HepG2 (cell line): ENCODE measurements at regions not wholly inside any gene's neighbourhood (a gene's known extent, or its start where the extent isn't known, plus 50 kb on each side); places are given as distances from the start of the nearest gene placed in this dataset.

Experiments
- ATAC-seq: fragments of 200-7000 bp; cut with Tn5 transposase; 3 replicates; pipeline ENCODE4 v1.9.1; 2020; ENCODE audit warnings: mild to moderate bottlenecking, moderate library complexity
- BruUV-seq: library from RNA; stranded (reverse); fragments of 400-500 nt; replicated peaks from 2 replicates; lab custom pipeline; 2021; lab: Mats Ljungman, UMichigan
- CTCF ChIA-PET: fragments of 300-600 bp; formaldehyde crosslinking; extraction: SDS; loops from one replicate; lab custom pipeline; 2021; ENCODE audit warnings: low total read pairs, inconsistent platforms, low intra/inter-chr PET ratio; lab: Yijun Ruan, JAX
- POLR2A ChIA-PET: fragments of 350-600 bp; sonication (Branson Sonifier 250); formaldehyde crosslinking; loops from one replicate; lab custom pipeline; 2020; ENCODE audit warnings: antibody characterized with exemption, inconsistent platforms; lab: Yijun Ruan, JAX
- DNase-seq: peaks from one replicate; pipeline ENCODE4 v3.0.0-alpha.2; 2015; ENCODE audit warnings: low spot score
- FAIRE-seq: peaks from 3 replicates; lab custom pipeline; 2011; peaks lifted over from hg19 to GRCh38; lab: Jason Lieb, UNC
- H2AFZ ChIP-seq: one replicate; pipeline ENCODE4 v1.6.1; 2011; ENCODE audit warnings: low read length, inconsistent platforms
- H3K27ac ChIP-seq: fragments of 300-600 bp; 3 replicates; pipeline ENCODE4 v1.8.0; 2011; ENCODE audit warnings: mixed run types, mild to moderate bottlenecking, mixed read lengths, low read length, inconsistent platforms; ENCODE audit not compliant: insufficient read depth; ENCODE audit errors: extremely low read length
- H3K27me3 ChIP-seq, 2 experiments: fragments of 200-600 bp in 1 of 2; 2 replicates in 1 of 2; 3 replicates in 1 of 2; pipeline versions ENCODE4 v1.6.0 to v1.8.0; 2011; ENCODE audit warnings: low read length in 2 of 2, mild to moderate bottlenecking in 2 of 2, moderate library complexity in 2 of 2, inconsistent platforms in 1 of 2; ENCODE audit not compliant: insufficient read depth in 2 of 2, control insufficient read depth in 1 of 2
- H3K36me3 ChIP-seq, 2 experiments: fragments of 200-600 bp in 1 of 2; replicated peaks in 1 of 2; 2 replicates in 1 of 2; 3 replicates in 1 of 2; pipeline versions ENCODE4 v1.5.1 to v1.8.0; 2011; ENCODE audit warnings: low read length in 2 of 2, inconsistent platforms in 1 of 2; ENCODE audit not compliant: insufficient read depth in 2 of 2, control insufficient read depth in 1 of 2
- H3K4me1 ChIP-seq: 2 replicates; pipeline ENCODE4 v1.5.1; 2012; ENCODE audit warnings: low read length, inconsistent platforms; ENCODE audit not compliant: insufficient read depth
- H3K4me2 ChIP-seq: 2 replicates; pipeline ENCODE4 v1.6.0; 2011; ENCODE audit warnings: low read depth, low read length, inconsistent platforms
- H3K4me3 ChIP-seq, 3 experiments: fragments of 200-600 bp in 1 of 3; sonication (generic), shearing (Covaris generic) in 1 of 3; replicated peaks in 1 of 3; 2 replicates each; pipeline ENCODE4 v1.5.1; 2011 to 2016; ENCODE audit warnings: low read length in 3 of 3, inconsistent platforms in 2 of 3, low read depth in 2 of 3, mild to moderate bottlenecking in 2 of 3, control low read depth in 1 of 3, mixed read lengths in 1 of 3; ENCODE audit not compliant: insufficient read depth in 1 of 3
- H3K79me2 ChIP-seq: one replicate; pipeline ENCODE4 v1.6.1; 2011; ENCODE audit warnings: low read length, inconsistent platforms; ENCODE audit not compliant: insufficient read depth
- H3K9ac ChIP-seq: 2 replicates; pipeline ENCODE4 v1.6.0; 2011; ENCODE audit warnings: mild to moderate bottlenecking, low read depth, low read length, inconsistent platforms; ENCODE audit not compliant: insufficient read depth
- H3K9me3 ChIP-seq: 2 replicates; pipeline ENCODE4 v1.5.1; 2012; ENCODE audit warnings: mild to moderate bottlenecking, low read length
- H4K20me1 ChIP-seq: 2 replicates; pipeline ENCODE4 v1.6.0; 2011; ENCODE audit warnings: inconsistent platforms, mild to moderate bottlenecking, low read length, moderate library complexity; ENCODE audit not compliant: insufficient read depth
- CHD2 ChIP-seq: IDR thresholded peaks from 2 replicates; pipeline ENCODE4 v1.6.1; 2011; ENCODE audit warnings: low read depth, low read length, improper control_type of control experiment
- FOSL1 ChIP-seq: sonication (generic); formaldehyde crosslinking; IDR thresholded peaks from 2 replicates; pipeline ENCODE4 v1.9.0; 2021; ENCODE audit warnings: missing genetic modification reagents, borderline replicate concordance
- HMG20A ChIP-seq: IDR thresholded peaks from 2 replicates; pipeline ENCODE4 v1.6.1; 2016; ENCODE audit warnings: borderline replicate concordance
- MIER3 ChIP-seq: IDR thresholded peaks from 2 replicates; pipeline ENCODE4 v1.6.1; 2016; ENCODE audit warnings: missing compliant biosample characterization, borderline replicate concordance
- PAF1 ChIP-seq: IDR thresholded peaks from 2 replicates; pipeline ENCODE4 v1.6.1; 2016; ENCODE audit warnings: missing genetic modification reagents, missing compliant biosample characterization
- PTBP1 ChIP-seq: fragments of 200-400 bp; formaldehyde crosslinking; IDR thresholded peaks from 2 replicates; pipeline ENCODE4 v1.6.1; 2018; ENCODE audit warnings: low read length, low read depth; ENCODE audit not compliant: poor library complexity, severe bottlenecking
- RBM39 ChIP-seq: fragments of 200-400 bp; formaldehyde crosslinking; IDR thresholded peaks from one replicate; pipeline ENCODE4 v1.6.1; 2018; ENCODE audit warnings: antibody characterized with exemption, mild to moderate bottlenecking, low read depth, low read length; ENCODE audit not compliant: poor library complexity, severe bottlenecking
- RFX1 ChIP-seq: fragments of 450-650 bp; IDR thresholded peaks from 2 replicates; pipeline ENCODE4 v1.6.1; 2017
- TMF1 ChIP-seq: sonication (generic); formaldehyde crosslinking; IDR thresholded peaks from 2 replicates; pipeline ENCODE4 v1.8.1; 2022; ENCODE audit warnings: low read depth, missing genetic modification reagents
- ZC3H4 ChIP-seq: sonication (generic); formaldehyde crosslinking; IDR thresholded peaks from 2 replicates; pipeline ENCODE4 v1.4.0; 2020; ENCODE audit warnings: missing genetic modification reagents, borderline replicate concordance
- ZIK1 ChIP-seq: sonication (generic); formaldehyde crosslinking; IDR thresholded peaks from 2 replicates; pipeline ENCODE4 v1.5.0; 2020; ENCODE audit warnings: mild to moderate bottlenecking, low read depth, missing genetic modification reagents, borderline replicate concordance
- WGBS: methylation state at CpG from one replicate; pipeline ENCODE4 v1.1.6; 2017; ENCODE audit warnings: low lambda C conversion rate; 5-methylcytosine and 5-hydroxymethylcytosine counted together
- in situ Hi-C: cut with HindIII; loops from 2 replicates; pipeline ENCODE4 v1.10.0; 2017; ENCODE audit warnings: low pct_unique_long_range_greater_than_20kb; ENCODE audit not compliant: extremely low pct_ligation_motif_present
- intact Hi-C: fragments of 100-400 bp; cut with micrococcal nuclease; formaldehyde crosslinking; loops from one replicate; pipeline ENCODE4 v1.10.0; 2022; ENCODE audit not compliant: unreplicated experiment
- TF ChIP-seq, protein P1 (sequence below): sonication (generic); formaldehyde crosslinking; IDR thresholded peaks from 2 replicates; pipeline ENCODE4 v1.4.0; 2020; ENCODE audit warnings: missing genetic modification reagents
- TF ChIP-seq, protein P2 (sequence below): sonication (generic); formaldehyde crosslinking; conservative IDR thresholded peaks from 2 replicates; pipeline ENCODE4 v1.8.1; 2023; ENCODE audit warnings: missing genetic modification reagents
- TF ChIP-seq, protein P3 (sequence below): sonication (generic); formaldehyde crosslinking; IDR thresholded peaks from 2 replicates; pipeline ENCODE4 v1.5.0; 2020; ENCODE audit warnings: mild to moderate bottlenecking, missing genetic modification reagents, borderline replicate concordance

DNA sequence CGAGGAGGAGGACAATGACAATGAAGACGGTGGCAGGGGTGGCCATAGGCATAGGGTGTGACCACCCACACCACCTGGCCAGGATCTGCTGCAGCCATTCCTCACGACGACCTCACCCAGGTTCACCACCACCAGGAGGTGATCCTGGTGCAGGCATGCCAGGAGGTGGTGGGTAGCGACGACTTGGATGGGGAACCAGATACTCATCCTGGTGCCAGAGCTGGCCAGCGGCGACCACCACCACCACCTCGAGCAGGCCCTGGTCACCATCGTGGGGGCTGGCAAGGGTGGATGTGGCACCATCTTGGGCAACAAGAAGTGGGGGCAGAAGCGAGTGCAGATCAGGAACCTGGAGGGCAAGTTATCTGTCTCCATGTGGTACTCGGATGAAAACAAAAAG, 117.1 kb upstream of the NXPH2 start:
- Histone ChIP-seq H3K27me3 (no peaks in the 10 kb centered on the region), H3K4me1 (no peaks in the 10 kb centered on the region), H4K20me1 (no peaks in the 10 kb centered on the region), H3K4me2 (no peak overlapping the region), H3K79me2 (no peaks in the 10 kb centered on the region), H3K9ac (no peak overlapping the region), H3K4me3 (no peak overlapping the region), H3K9me3 (no peaks in the 10 kb centered on the region), H3K27ac (no peak overlapping the region), H2AFZ (no peak overlapping the region), H3K36me3 (no peaks in the 10 kb centered on the region)
- no peak for ATAC-seq
- no peak for FAIRE-seq
- in situ Hi-C loops (no loop called here), intact Hi-C loops (no loop called here)
- CTCF ChIA-PET = no interaction called here
- POLR2A ChIA-PET = no interaction called here
- no peak for DNase-seq
- BruUV-seq = no TSS peak
- WGBS = 1% methylated on average over 12 of the region's 12 CpGs
- TF ChIP-seq, protein P1, sequence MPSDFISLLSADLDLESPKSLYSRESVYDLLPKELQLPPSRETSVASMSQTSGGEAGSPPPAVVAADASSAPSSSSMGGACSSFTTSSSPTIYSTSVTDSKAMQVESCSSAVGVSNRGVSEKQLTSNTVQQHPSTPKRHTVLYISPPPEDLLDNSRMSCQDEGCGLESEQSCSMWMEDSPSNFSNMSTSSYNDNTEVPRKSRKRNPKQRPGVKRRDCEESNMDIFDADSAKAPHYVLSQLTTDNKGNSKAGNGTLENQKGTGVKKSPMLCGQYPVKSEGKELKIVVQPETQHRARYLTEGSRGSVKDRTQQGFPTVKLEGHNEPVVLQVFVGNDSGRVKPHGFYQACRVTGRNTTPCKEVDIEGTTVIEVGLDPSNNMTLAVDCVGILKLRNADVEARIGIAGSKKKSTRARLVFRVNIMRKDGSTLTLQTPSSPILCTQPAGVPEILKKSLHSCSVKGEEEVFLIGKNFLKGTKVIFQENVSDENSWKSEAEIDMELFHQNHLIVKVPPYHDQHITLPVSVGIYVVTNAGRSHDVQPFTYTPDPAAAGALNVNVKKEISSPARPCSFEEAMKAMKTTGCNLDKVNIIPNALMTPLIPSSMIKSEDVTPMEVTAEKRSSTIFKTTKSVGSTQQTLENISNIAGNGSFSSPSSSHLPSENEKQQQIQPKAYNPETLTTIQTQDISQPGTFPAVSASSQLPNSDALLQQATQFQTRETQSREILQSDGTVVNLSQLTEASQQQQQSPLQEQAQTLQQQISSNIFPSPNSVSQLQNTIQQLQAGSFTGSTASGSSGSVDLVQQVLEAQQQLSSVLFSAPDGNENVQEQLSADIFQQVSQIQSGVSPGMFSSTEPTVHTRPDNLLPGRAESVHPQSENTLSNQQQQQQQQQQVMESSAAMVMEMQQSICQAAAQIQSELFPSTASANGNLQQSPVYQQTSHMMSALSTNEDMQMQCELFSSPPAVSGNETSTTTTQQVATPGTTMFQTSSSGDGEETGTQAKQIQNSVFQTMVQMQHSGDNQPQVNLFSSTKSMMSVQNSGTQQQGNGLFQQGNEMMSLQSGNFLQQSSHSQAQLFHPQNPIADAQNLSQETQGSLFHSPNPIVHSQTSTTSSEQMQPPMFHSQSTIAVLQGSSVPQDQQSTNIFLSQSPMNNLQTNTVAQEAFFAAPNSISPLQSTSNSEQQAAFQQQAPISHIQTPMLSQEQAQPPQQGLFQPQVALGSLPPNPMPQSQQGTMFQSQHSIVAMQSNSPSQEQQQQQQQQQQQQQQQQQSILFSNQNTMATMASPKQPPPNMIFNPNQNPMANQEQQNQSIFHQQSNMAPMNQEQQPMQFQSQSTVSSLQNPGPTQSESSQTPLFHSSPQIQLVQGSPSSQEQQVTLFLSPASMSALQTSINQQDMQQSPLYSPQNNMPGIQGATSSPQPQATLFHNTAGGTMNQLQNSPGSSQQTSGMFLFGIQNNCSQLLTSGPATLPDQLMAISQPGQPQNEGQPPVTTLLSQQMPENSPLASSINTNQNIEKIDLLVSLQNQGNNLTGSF (CRISPR knock-in tag) = no peak
- TF ChIP-seq RFX1 (no peak), PTBP1 (no peak), ZIK1 (CRISPR knock-in tag) (no peak), MIER3 (CRISPR knock-in tag) (no peak), HMG20A (CRISPR knock-in tag) (no peak), TMF1 (no peak), FOSL1 (CRISPR knock-in tag) (no peak), ZC3H4 (no peak), CHD2 (no peak), PAF1 (CRISPR knock-in tag) (no peak), RBM39 (no peak)
- TF ChIP-seq, protein P2, sequence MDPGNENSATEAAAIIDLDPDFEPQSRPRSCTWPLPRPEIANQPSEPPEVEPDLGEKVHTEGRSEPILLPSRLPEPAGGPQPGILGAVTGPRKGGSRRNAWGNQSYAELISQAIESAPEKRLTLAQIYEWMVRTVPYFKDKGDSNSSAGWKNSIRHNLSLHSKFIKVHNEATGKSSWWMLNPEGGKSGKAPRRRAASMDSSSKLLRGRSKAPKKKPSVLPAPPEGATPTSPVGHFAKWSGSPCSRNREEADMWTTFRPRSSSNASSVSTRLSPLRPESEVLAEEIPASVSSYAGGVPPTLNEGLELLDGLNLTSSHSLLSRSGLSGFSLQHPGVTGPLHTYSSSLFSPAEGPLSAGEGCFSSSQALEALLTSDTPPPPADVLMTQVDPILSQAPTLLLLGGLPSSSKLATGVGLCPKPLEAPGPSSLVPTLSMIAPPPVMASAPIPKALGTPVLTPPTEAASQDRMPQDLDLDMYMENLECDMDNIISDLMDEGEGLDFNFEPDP (CRISPR knock-in tag) = no peak
- TF ChIP-seq, protein P3, sequence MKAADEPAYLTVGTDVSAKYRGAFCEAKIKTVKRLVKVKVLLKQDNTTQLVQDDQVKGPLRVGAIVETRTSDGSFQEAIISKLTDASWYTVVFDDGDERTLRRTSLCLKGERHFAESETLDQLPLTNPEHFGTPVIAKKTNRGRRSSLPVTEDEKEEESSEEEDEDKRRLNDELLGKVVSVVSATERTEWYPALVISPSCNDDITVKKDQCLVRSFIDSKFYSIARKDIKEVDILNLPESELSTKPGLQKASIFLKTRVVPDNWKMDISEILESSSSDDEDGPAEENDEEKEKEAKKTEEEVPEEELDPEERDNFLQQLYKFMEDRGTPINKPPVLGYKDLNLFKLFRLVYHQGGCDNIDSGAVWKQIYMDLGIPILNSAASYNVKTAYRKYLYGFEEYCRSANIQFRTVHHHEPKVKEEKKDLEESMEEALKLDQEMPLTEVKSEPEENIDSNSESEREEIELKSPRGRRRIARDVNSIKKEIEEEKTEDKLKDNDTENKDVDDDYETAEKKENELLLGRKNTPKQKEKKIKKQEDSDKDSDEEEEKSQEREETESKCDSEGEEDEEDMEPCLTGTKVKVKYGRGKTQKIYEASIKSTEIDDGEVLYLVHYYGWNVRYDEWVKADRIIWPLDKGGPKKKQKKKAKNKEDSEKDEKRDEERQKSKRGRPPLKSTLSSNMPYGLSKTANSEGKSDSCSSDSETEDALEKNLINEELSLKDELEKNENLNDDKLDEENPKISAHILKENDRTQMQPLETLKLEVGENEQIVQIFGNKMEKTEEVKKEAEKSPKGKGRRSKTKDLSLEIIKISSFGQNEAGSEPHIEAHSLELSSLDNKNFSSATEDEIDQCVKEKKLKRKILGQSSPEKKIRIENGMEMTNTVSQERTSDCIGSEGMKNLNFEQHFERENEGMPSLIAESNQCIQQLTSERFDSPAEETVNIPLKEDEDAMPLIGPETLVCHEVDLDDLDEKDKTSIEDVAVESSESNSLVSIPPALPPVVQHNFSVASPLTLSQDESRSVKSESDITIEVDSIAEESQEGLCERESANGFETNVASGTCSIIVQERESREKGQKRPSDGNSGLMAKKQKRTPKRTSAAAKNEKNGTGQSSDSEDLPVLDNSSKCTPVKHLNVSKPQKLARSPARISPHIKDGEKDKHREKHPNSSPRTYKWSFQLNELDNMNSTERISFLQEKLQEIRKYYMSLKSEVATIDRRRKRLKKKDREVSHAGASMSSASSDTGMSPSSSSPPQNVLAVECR (CRISPR knock-in tag) = no peak
